HCT116 (cell line): ENCODE measurements at regions not wholly inside any gene's neighbourhood (a gene's known extent, or its start where the extent isn't known, plus 50 kb on each side); places are given as distances from the start of the nearest gene placed in this dataset.

Source experiments
- CTCF ChIP-seq, 3 experiments: fragments of 200-600 bp in 1 of 3; sonication (generic) in 1 of 3; IDR thresholded peaks in 2 of 3; conservative IDR thresholded peaks in 1 of 3; 2 replicates each; pipeline ENCODE4 v1.5.1; 2012 to 2017; ENCODE audit warnings: low read depth in 2 of 3, low read length in 2 of 3, antibody characterized with exemption in 1 of 3, borderline replicate concordance in 1 of 3, control low read depth in 1 of 3, mild to moderate bottlenecking in 1 of 3, mixed read lengths in 1 of 3, mixed run types in 1 of 3, moderate library complexity in 1 of 3; ENCODE audit not compliant: insufficient read depth in 1 of 3
- EZH2 ChIP-seq: fragments of 200-600 bp; sonication (generic); IDR thresholded peaks from 2 replicates; pipeline ENCODE4 v1.6.1; 2017; ENCODE audit warnings: antibody characterized with exemption, mixed run types
- FOSL1 ChIP-seq: IDR thresholded peaks from 2 replicates; pipeline ENCODE4 v1.6.1; 2012; ENCODE audit warnings: low read depth
- JUND ChIP-seq: IDR thresholded peaks from 2 replicates; pipeline ENCODE4 v1.6.1; 2012
- POLR2A ChIP-seq: IDR thresholded peaks from 2 replicates; pipeline ENCODE4 v1.7.0; 2011; ENCODE audit warnings: borderline replicate concordance; ENCODE audit not compliant: insufficient read depth, insufficient read length; ENCODE audit errors: extremely low read depth
- POLR2AphosphoS5 ChIP-seq: IDR thresholded peaks from 2 replicates; pipeline ENCODE4 v1.6.1; 2011; ENCODE audit warnings: mild to moderate bottlenecking, low read depth, low read length, moderate library complexity
- RAD21 ChIP-seq: IDR thresholded peaks from 2 replicates; pipeline ENCODE4 v1.6.1; 2012; ENCODE audit warnings: low read depth, mild to moderate bottlenecking
- REST ChIP-seq: IDR thresholded peaks from 2 replicates; pipeline ENCODE4 v1.6.1; 2012; ENCODE audit warnings: low read depth
- ZNF274 ChIP-seq: fragments of 200-500 bp; sonication (Bioruptor generic); IDR thresholded peaks from 2 replicates; pipeline ENCODE4 v1.6.1; 2014; ENCODE audit warnings: mild to moderate bottlenecking, low read depth, low read length, inconsistent platforms

GRCh38 chr14:106879241-106879640 lies 1352.9 kb downstream of the TMEM121 start:
- TF ChIP-seq EZH2 (no peak), CTCF (IDR thresholded peaks at IDR 0.05 in 2 of 3, conservative IDR thresholded peaks at IDR 0.05 in 1 of 3; ENCODE audit: borderline replicate concordance in 1 of 3, insufficient read depth in 1 of 3, low read depth in 2 of 3, low read length in 2 of 3) (peak; percentile 41 to 51 (median 49); a peak in 5 of 6 replicates), ZNF274 (no peak), POLR2AphosphoS5 (no peak), RAD21 (no peak), POLR2A (no peak), JUND (no peak), REST (no peak), FOSL1 (no peak)
